ENCODE measurements at regions not wholly inside any gene's neighbourhood (a gene's known extent, or its start where the extent isn't known, plus 50 kb on each side); places are given as distances from the start of the nearest gene placed in this dataset.

GRCh38 chr2:151029406-151030157, 232.1 kb downstream of the RBM43 start:
- no peak for FAIRE-seq

GRCh38 chr2:151028691-151029176, 232.9 kb downstream of the RBM43 start:
- FAIRE-seq, result no peak

- FAIRE-seq, result no peak
Measured at GRCh38 chr2:151027151-151027550, 234.5 kb downstream of the RBM43 start.

GRCh38 chr2:151025816-151026215, 235.8 kb downstream of the RBM43 start:
- FAIRE-seq, result no peak

GRCh38 chr2:151024696-151025251, 236.9 kb downstream of the RBM43 start:
- FAIRE-seq, result no peak

- no peak for FAIRE-seq
Measured at GRCh38 chr2:151021747-151022452, 239.8 kb downstream of the RBM43 start.

GRCh38 chr2:151020411-151020810, 241.3 kb downstream of the RBM43 start:
- FAIRE-seq, result no peak

GRCh38 chr2:151009437-151010175, 252.1 kb downstream of the RBM43 start:
- FAIRE-seq, result no peak

GRCh38 chr2:151007365-151007764, 254.3 kb downstream of the RBM43 start:
- no peak for FAIRE-seq

- FAIRE-seq, result no peak
Measured at GRCh38 chr2:151002959-151003600, 258.6 kb downstream of the RBM43 start.

- FAIRE-seq, result no peak
Measured at GRCh38 chr2:150997702-150998440, 263.8 kb downstream of the RBM43 start.

GRCh38 chr2:150997066-150997465, 264.6 kb downstream of the RBM43 start:
- FAIRE-seq, result no peak

GRCh38 chr2:150994076-150994475, 267.6 kb downstream of the RBM43 start:
- no peak for FAIRE-seq

- no peak for FAIRE-seq
Measured at GRCh38 chr2:150989969-150990368, 271.7 kb downstream of the RBM43 start.

- FAIRE-seq, result no peak
Measured at GRCh38 chr2:150985741-150986140, 275.9 kb downstream of the RBM43 start.

GRCh38 chr2:150983314-150983897, 278.3 kb downstream of the RBM43 start:
- FAIRE-seq, result no peak

- FAIRE-seq, result no peak
Measured at GRCh38 chr2:150981826-150982225, 279.8 kb downstream of the RBM43 start.

GRCh38 chr2:150978053-150978452, 283.6 kb downstream of the RBM43 start:
- no peak for FAIRE-seq

- no peak for FAIRE-seq
Measured at GRCh38 chr2:150977296-150977695, 284.4 kb downstream of the RBM43 start.

- FAIRE-seq, result no peak
Measured at GRCh38 chr2:150976604-150977003, 285.1 kb downstream of the RBM43 start.

- no peak for FAIRE-seq
Measured at GRCh38 chr2:150974864-150975263, 286.8 kb downstream of the RBM43 start.

- FAIRE-seq, result no peak
Measured at GRCh38 chr2:150974234-150974633, 287.4 kb downstream of the RBM43 start.
